ENCODE measurements at regions not wholly inside any gene's neighbourhood (a gene's known extent, or its start where the extent isn't known, plus 50 kb on each side); places are given as distances from the start of the nearest gene placed in this dataset.

DNA sequence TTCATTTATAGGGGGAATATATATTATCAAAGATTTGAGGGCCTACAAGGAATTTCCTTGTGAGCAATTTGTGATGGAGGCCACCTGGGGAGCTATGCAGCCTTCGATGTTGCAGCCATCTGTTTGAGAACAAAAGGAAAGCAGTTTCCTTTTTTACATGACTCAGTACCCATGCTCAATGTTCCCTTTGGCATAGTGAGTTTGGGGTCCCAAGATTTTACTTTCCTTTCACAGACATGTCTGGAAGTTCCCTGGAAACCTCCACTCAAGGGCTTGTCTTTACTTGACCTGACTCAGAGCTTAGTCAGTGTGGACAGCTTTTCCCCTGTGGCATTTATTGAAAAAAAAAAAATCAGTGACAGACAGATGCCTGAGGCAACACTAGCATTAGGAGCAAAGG is 73.5 kb upstream of the VIPR2 start:
- no peaks in the 10 kb centered on the region for H3K9me3 ChIP-seq
- no peaks in the 10 kb centered on the region for H3K36me3 ChIP-seq
- no peak for TF ChIP-seq CTCF (IDR thresholded peaks at IDR 0.05)
- WGBS, 2 donors, result 58 to 62% methylated on average over 1 of the region's 1 CpG
- peaks cover 0 to 16% (median 0%) of the 10 kb centered on the region in 7 donors for H3K27me3 ChIP-seq
- no peak overlapping the region for H3K4me3 ChIP-seq
- H3K4me1 ChIP-seq, result no peaks in the 10 kb centered on the region
- ATAC-seq, result no peak
- no peak for DNase-seq
- intact Hi-C loops (cut with DNase I), result no loop called here
- no peak overlapping the region for H3K27ac ChIP-seq

GRCh38 chr7:159215076-159215475 is 70.4 kb upstream of the VIPR2 start:
- 83 to 85% methylated on average over 4 of the region's 4 CpGs for WGBS, 2 donors
- DNase-seq, result no peak

DNA sequence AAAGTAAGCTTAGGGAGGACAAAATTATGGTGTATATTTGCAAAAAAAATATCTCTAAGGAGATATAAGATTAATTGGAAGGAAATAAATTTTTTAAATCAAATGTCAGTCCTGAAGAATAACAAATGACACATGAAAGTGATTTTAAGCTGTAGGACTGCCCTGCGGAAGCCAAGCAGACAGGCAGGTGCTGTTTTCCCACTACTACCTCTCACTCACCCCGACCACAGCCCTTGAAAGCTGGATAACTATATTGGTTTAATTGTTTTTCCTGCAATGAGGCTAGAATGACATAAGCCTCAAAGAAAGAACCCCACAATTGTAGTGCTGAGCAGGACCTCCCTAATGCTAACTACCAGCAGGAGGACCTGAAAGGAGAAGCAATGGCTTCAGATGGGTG is 68.6 kb upstream of the VIPR2 start:
- peaks cover 0 to 16% (median 0%) of the 10 kb centered on the region in 7 donors for H3K27me3 ChIP-seq
- H3K9me3 ChIP-seq, result no peaks in the 10 kb centered on the region
- TF ChIP-seq CTCF (IDR thresholded peaks at IDR 0.05), result no peak
- peaks cover 0 to 22% (median 5%) of the 10 kb centered on the region in 9 donors for H3K4me1 ChIP-seq
- H3K4me3 ChIP-seq, result no peak overlapping the region
- DNase-seq, result no peak
- H3K36me3 ChIP-seq, result no peaks in the 10 kb centered on the region
- no peak for ATAC-seq
- WGBS, 2 donors, result 83 to 88% methylated on average over 2 of the region's 2 CpGs
- H3K27ac ChIP-seq, result no peak overlapping the region
- intact Hi-C loops (cut with DNase I), result no loop called here

More at GRCh38 chr7:159215076-159215475, 70.4 kb upstream of the VIPR2 start:
- TF ChIP-seq CTCF (IDR thresholded peaks at IDR 0.05), result no peak
- Histone ChIP-seq H3K36me3 (no peaks in the 10 kb centered on the region), H3K9me3 (no peaks in the 10 kb centered on the region), H3K27me3 (peaks cover 0 to 16% (median 0%) of the 10 kb centered on the region in 7 donors), H3K27ac (no peak overlapping the region), H3K4me1 (peaks cover 0 to 22% (median 5%) of the 10 kb centered on the region in 9 donors), H3K4me3 (no peak overlapping the region)
- ATAC-seq, result no peak
- intact Hi-C loops (cut with DNase I), result no loop called here

DNA sequence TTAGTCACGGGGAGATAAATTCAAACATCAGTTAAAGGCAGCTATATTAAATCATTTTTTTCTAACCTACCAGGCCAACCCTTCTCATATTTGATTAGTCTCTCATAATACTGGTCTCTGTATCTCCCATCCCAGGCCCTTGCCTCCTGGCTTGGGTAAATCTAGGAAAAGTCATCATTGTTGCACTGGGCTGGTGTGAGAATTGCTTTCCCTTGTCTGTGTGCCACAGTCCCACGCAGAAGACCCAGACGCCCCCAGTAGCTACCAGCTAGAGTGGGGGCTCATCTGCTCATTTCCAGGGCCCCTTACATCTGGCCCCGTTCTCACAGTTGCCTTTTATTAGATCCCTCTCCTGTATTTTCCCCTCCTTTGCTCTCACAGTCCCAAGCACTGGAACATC is 67.6 kb upstream of the VIPR2 start:
- Histone ChIP-seq H3K4me3 (no peak overlapping the region), H3K9me3 (no peaks in the 10 kb centered on the region), H3K27ac (no peak overlapping the region), H3K36me3 (no peaks in the 10 kb centered on the region), H3K4me1 (peaks cover 0 to 22% (median 5%) of the 10 kb centered on the region in 9 donors), H3K27me3 (peaks cover 0 to 16% (median 0%) of the 10 kb centered on the region in 7 donors)
- no peak for DNase-seq
- TF ChIP-seq CTCF (IDR thresholded peaks at IDR 0.05), result no peak
- 82 to 83% methylated on average over 4 of the region's 4 CpGs for WGBS, 2 donors
- no peak for ATAC-seq
- intact Hi-C loops (cut with DNase I), result no loop called here

Data from heart right ventricle (tissue), 16 donors.